Motor neuron (in vitro differentiated cells): ENCODE measurements at regions not wholly inside any gene's neighbourhood (a gene's known extent, or its start where the extent isn't known, plus 50 kb on each side); places are given as distances from the start of the nearest gene placed in this dataset.
"Not testable (repeated sequence)": the region's sequence is repeated elsewhere in the genome, so short reads cannot be mapped to it uniquely, and the experiment has no call there.

ENCODE experiments used
- ATAC-seq, 8 experiments: fragments of 200-7000 bp; cut with Tn5 transposase; replicated peaks in 6 of 8; 2 replicates each; pipeline ENCODE4 v1.8.0; 2021; ENCODE audit warnings: mild to moderate bottlenecking in 8 of 8, moderate library complexity in 8 of 8
- H3K27ac ChIP-seq, 2 donors: fragments of 250-450 bp; sonication (Bioruptor Pico); 2 replicates each; pipeline ENCODE4 v1.9.0; 2021; ENCODE audit warnings: antibody characterized with exemption in 2 of 2, mild to moderate bottlenecking in 2 of 2, moderate library complexity in 1 of 2
- H3K4me1 ChIP-seq, 2 donors: fragments of 250-450 bp; sonication (Bioruptor Pico); replicated peaks in 1 of 2; 2 replicates each; pipeline ENCODE4 v1.6.1; 2021; ENCODE audit warnings: antibody characterized with exemption in 2 of 2, mild to moderate bottlenecking in 2 of 2, moderate library complexity in 1 of 2
- H3K4me3 ChIP-seq, 5 donors: fragments of 250-450 bp; sonication (Bioruptor Pico); 2 replicates each; pipeline ENCODE4 v1.9.0; 2021; ENCODE audit warnings: antibody characterized with exemption in 5 of 5, mild to moderate bottlenecking in 5 of 5, moderate library complexity in 4 of 5
- WGBS, 10 experiments: fragments of 450-650 bp; shearing (Covaris generic); methylation state at CpG; one replicate each; pipeline ENCODE4 v1.0.0; 2022; 5-methylcytosine and 5-hydroxymethylcytosine counted together
- in situ Hi-C, 9 experiments: fragments of 400-800 bp; cut with MboI; loops; one replicate each; pipeline ENCODE4 v1.15.0; 2021; ENCODE audit warnings: low sequenced_read_pairs in 9 of 9, low pct_unique_long_range_greater_than_20kb in 2 of 9; ENCODE audit not compliant: unreplicated experiment in 9 of 9

DNA sequence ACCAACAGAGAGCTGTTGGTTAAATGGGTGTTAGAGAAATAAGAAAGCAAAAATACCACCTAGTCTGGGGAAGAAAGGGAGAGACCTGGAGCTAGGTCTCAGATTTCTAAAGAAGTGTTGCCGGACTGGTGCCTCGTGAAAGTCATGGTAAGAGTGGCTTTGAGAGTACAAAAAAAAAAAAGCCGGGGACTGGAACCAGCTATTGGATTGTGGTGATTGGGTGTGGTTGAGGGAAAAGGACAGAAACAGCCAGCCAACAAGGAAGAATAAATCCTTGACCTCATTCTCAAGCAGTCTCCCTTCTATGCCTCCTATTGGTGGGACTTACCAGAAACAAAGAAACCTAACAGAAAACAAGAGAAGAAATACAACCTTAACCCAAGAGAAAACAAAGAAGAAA lies 346.4 kb upstream of the KCNMB2 start:
- ATAC-seq = no peak
- 25 to 92% (median 74%) methylated on average over 1 to 3 of the region's 3 CpGs; no CpG with 5 or more reads in 2 of the 10 experiments for WGBS, 10 experiments
- no peak overlapping the region for H3K27ac ChIP-seq
- in situ Hi-C loops = no loop called here
- H3K4me3 ChIP-seq = no peak overlapping the region
- H3K4me1 ChIP-seq = peaks cover under 1 to 10% of the 10 kb centered on the region in 2 donors

DNA sequence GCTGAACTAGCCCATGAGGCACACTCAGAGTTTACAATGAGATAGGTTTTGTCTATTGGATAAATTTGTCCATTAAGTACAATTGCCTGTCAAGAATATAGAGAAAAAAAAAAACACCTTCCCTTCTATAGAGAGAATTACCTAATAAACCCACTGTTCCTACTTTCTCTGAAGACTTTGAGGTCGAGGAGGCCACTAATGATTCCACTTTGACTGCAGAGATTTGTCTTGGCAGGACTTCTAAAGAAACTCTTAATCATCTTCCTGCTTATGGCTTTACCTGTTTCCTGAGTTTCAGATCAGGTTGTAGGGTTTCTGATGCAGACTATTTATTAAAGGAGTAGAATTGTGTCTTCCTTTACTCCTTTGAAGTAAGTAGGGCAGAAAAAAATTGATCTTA lies 342.4 kb upstream of the KCNMB2 start:
- H3K4me3 ChIP-seq = no peak overlapping the region
- no peak overlapping the region for H3K27ac ChIP-seq
- in situ Hi-C loops = no loop called here
- no peak for ATAC-seq
- WGBS, 10 experiments = 0 to 83% (median 63%) methylated on average over 1 of the region's 1 CpG; no CpG with 5 or more reads in 2 of the 10 experiments
- H3K4me1 ChIP-seq = peaks cover 5 to 8% of the 10 kb centered on the region in 2 donors

GRCh38 chr3:178194539-178194938 lies 341.7 kb upstream of the KCNMB2 start:
- H3K27ac ChIP-seq = no peak overlapping the region
- H3K4me3 ChIP-seq = no peak overlapping the region
- WGBS, 10 experiments = 50 to 100% (median 91%) methylated on average over 1 to 4 of the region's 4 CpGs

GRCh38 chr3:178195824-178196223 lies 340.4 kb upstream of the KCNMB2 start:
- 4 to 100% (median 63%) methylated on average over 1 to 2 of the region's 2 CpGs; no CpG with 5 or more reads in 1 of the 10 experiments for WGBS, 10 experiments
- peak in 5 of 8 experiments; percentile 38 to 99 (median 45) for ATAC-seq

More at GRCh38 chr3:178194539-178194938, 341.7 kb upstream of the KCNMB2 start:
- ATAC-seq = no peak
- in situ Hi-C loops = no loop called here
- peaks cover 5 to 8% of the 10 kb centered on the region in 2 donors for H3K4me1 ChIP-seq

GRCh38 chr3:178198329-178198728 lies 337.9 kb upstream of the KCNMB2 start:
- in situ Hi-C loops = no loop called here
- peaks cover 11 to 15% of the 10 kb centered on the region in 2 donors for H3K4me1 ChIP-seq
- no peak overlapping the region for H3K4me3 ChIP-seq
- no peak for ATAC-seq
- no peak overlapping the region for H3K27ac ChIP-seq
- 6 to 100% (median 69%) methylated on average over 1 of the region's 1 CpG; no CpG with 5 or more reads in 2 of the 10 experiments for WGBS, 10 experiments

More at GRCh38 chr3:178195824-178196223, 340.4 kb upstream of the KCNMB2 start:
- H3K27ac ChIP-seq = no peak overlapping the region
- in situ Hi-C loops = no loop called here
- H3K4me1 ChIP-seq = peaks cover 5 to 8% of the 10 kb centered on the region in 2 donors
- H3K4me3 ChIP-seq = no peak overlapping the region

GRCh38 chr3:178200316-178200715 lies 335.9 kb upstream of the KCNMB2 start:
- in situ Hi-C loops = no loop called here
- Histone ChIP-seq H3K27ac (no peak overlapping the region), H3K4me1 (peaks cover 11% of the 10 kb centered on the region in 2 donors), H3K4me3 (no peak overlapping the region)
- ATAC-seq = no peak
- 71 to 100% (median 92%) methylated on average over 1 to 5 of the region's 5 CpGs; no CpG with 5 or more reads in 1 of the 10 experiments for WGBS, 10 experiments

DNA sequence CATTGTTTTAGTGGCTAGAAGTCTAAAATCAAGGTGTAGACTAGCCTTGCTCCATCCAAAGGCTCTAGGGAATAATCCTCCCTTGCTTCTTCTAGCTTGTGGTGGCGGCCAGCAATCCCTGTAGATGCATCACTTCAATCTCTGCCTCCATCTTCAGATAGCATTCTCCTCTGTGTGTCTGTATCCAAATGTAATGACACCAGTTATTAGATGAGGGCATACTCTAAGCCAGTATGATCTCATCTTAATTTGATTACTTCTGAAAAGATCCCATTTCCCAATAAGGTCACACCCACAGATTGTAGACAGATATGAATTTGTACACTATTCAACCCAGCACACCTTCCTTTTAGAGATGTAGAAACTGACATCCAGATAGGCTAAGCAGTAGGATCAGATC lies 334.5 kb upstream of the KCNMB2 start:
- no peak overlapping the region for H3K4me3 ChIP-seq
- 100% methylated on average over 1 of the region's 1 CpG; no CpG with 5 or more reads in 7 of the 10 experiments for WGBS, 10 experiments
- in situ Hi-C loops = no loop called here
- no peak overlapping the region for H3K27ac ChIP-seq
- peak in 5 of 8 experiments; percentile 34 to 88 (median 55) for ATAC-seq
- H3K4me1 ChIP-seq = peaks cover 10% of the 10 kb centered on the region in 2 donors

- ATAC-seq = peak in 1 of 8 experiments; percentile 11
- Histone ChIP-seq H3K4me1 (peaks cover 12 to 15% of the 10 kb centered on the region in 2 donors), H3K4me3 (no peak overlapping the region), H3K27ac (no peak overlapping the region)
- 0 to 100% (median 52%) methylated on average over 1 to 3 of the region's 3 CpGs for whole genome bisulfite sequencing, 10 experiments
- in situ Hi-C loops = no loop called here
These were observed 334.0 kb upstream of the KCNMB2 start for GRCh38 chr3:178202194-178202593.

DNA sequence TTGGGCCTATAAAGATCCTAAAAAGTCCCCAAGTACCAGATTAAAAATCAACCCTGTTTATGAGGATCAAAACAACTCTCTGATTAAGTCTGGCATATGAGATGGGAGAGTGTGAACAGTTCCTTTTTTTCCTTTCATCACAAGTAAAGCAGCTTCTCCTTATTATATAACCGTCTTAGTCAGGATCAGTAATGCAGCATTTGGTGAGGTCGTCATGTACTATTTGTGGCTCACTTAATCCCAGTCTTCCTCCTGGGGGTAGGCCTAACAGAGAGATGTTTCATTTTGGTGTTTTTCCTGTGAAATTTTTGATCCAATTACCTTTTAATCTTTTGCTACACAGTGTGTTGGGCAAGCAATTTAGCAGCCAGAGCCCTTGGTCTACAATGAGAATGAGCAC lies 333.1 kb upstream of the KCNMB2 start:
- peaks cover 12 to 15% of the 10 kb centered on the region in 2 donors for H3K4me1 ChIP-seq
- no peak overlapping the region for H3K27ac ChIP-seq
- WGBS, 10 experiments = 6 to 100% (median 67%) methylated on average over 1 to 2 of the region's 2 CpGs; no CpG with 5 or more reads in 3 of the 10 experiments
- ATAC-seq = no peak
- no peak overlapping the region for H3K4me3 ChIP-seq
- in situ Hi-C loops = no loop called here

DNA sequence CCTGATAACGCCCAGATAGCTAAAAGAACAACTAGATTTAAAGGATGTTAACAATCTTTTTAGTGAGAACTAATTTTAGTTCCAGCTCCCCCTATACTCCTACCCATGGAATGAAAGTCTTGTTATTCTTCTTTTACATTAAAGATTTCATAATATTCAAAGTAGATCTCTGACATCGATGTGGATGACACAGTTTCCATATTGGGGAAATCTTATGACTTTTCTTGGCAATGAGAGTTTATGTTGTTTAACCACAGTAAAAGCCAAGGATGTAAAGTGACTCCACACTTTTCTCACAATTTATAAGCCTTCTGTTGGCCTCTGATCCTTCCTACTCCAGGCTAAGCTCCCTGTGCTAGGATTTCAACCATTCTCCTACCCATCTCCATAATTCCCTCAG lies 332.6 kb upstream of the KCNMB2 start:
- in situ Hi-C loops = no loop called here
- peaks cover 12 to 15% of the 10 kb centered on the region in 2 donors for H3K4me1 ChIP-seq
- H3K27ac ChIP-seq = no peak overlapping the region
- ATAC-seq = peak in 1 of 8 experiments; percentile 36
- WGBS, 10 experiments = 45 to 100% (median 83%) methylated on average over 1 to 2 of the region's 2 CpGs; no CpG with 5 or more reads in 1 of the 10 experiments
- no peak overlapping the region for H3K4me3 ChIP-seq

- Histone ChIP-seq H3K27ac (no peak overlapping the region), H3K4me3 (no peak overlapping the region), H3K4me1 (peaks cover 12 to 15% of the 10 kb centered on the region in 2 donors)
- WGBS, 10 experiments = 83 to 100% (median 100%) methylated on average over 1 of the region's 1 CpG; no CpG with 5 or more reads in 6 of the 10 experiments
- ATAC-seq = no peak
- in situ Hi-C loops = no loop called here
These were observed 330.5 kb upstream of the KCNMB2 start for GRCh38 chr3:178205740-178206139.

- in situ Hi-C loops = no loop called here
- ATAC-seq = peak in 1 of 8 experiments; percentile 9
- H3K4me1 ChIP-seq = peaks cover 12 to 15% of the 10 kb centered on the region in 2 donors
- 52 to 93% (median 79%) methylated on average over 1 to 3 of the region's 3 CpGs; no CpG with 5 or more reads in 2 of the 10 experiments for WGBS, 10 experiments
- H3K27ac ChIP-seq = no peak overlapping the region
- H3K4me3 ChIP-seq = no peak overlapping the region
These were observed 329.7 kb upstream of the KCNMB2 start for GRCh38 chr3:178206521-178206920.

DNA sequence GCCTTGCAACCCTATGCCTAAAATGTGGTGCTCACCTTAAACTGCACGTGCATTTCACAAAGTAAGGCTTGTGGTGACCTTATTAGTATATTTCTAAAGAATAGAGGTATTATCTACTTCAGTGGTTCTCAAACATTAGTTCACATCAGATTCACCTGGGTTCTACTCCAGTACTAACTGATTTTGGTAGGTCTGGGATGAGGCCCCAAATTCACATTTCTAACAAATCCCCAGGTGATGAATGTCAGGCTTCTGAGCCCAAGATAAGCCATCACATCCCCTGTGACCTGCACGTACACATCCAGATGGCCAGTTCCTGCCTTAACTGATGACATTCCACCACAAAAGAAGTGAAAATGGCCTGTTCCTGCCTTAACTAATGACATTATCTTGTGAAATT lies 329.1 kb upstream of the KCNMB2 start:
- ATAC-seq, H3K27ac ChIP-seq, H3K4me3 ChIP-seq, in situ Hi-C loops: not testable (repeated sequence)
- WGBS, 10 experiments = 60 to 89% (median 81%) methylated on average over 1 to 2 of the region's 2 CpGs; no CpG with 5 or more reads in 4 of the 10 experiments
- peaks cover 8 to 11% of the 10 kb centered on the region in 2 donors for H3K4me1 ChIP-seq

DNA sequence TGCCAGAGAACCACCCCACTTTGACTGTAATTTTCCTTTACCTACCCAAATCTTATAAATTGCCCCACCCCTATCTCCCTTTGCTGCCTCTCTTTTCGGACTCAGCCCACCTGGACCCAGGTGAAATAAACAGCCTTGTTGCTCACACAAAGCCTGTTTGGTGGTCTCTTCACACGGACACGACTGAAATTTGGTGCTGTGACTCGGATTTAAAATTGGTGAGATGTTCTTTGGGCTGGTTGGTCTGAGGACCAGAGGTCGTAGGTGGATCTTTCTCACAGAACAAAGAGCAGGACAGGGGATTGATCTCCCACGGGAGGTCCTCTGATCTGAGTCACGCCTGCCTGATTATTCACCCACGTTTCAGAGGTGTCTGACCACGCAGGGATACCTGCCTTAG lies 328.6 kb upstream of the KCNMB2 start:
- H3K4me1 ChIP-seq, ATAC-seq, H3K27ac ChIP-seq, in situ Hi-C loops, H3K4me3 ChIP-seq: not testable (repeated sequence)
- 72 to 100% (median 100%) methylated on average over 1 to 4 of the region's 9 CpGs; no CpG with 5 or more reads in 5 of the 10 experiments for WGBS, 10 experiments
